ENCODE measurements at regions not wholly inside any gene's neighbourhood (a gene's known extent, or its start where the extent isn't known, plus 50 kb on each side); places are given as distances from the start of the nearest gene placed in this dataset.

GRCh38 chrX:147803948-147804347 is 107.8 kb upstream of the FMR1 start:
- Histone ChIP-seq H2AFZ (ENCODE audit: low read depth, low read length) (no peak overlapping the region), H3K27me3 (ENCODE audit: insufficient read depth, low read depth, low read length) (no peaks in the 10 kb centered on the region), H3K9ac (ENCODE audit: low read length) (no peak overlapping the region), H3K79me2 (replicated peaks; ENCODE audit: insufficient read depth, low read length) (no peaks in the 10 kb centered on the region), H3K36me3 (ENCODE audit: insufficient read depth, low read length) (no peaks in the 10 kb centered on the region), H3F3A (ENCODE audit: insufficient read depth, low read length, poor library complexity, severe bottlenecking) (no peaks in the 10 kb centered on the region), H4K20me1 (ENCODE audit: insufficient read depth) (no peaks in the 10 kb centered on the region), H3K9me2 (ENCODE audit: insufficient read depth, low read length) (no peaks in the 10 kb centered on the region), H3K9me3 (ENCODE audit: low read length) (no peaks in the 10 kb centered on the region), H3K27ac (ENCODE audit: low read length) (no peak overlapping the region), H3K4me3 (ENCODE audit: low read length) (no peak overlapping the region), H3K4me2 (ENCODE audit: low read length) (no peak overlapping the region)
- TF ChIP-seq, protein P1, sequence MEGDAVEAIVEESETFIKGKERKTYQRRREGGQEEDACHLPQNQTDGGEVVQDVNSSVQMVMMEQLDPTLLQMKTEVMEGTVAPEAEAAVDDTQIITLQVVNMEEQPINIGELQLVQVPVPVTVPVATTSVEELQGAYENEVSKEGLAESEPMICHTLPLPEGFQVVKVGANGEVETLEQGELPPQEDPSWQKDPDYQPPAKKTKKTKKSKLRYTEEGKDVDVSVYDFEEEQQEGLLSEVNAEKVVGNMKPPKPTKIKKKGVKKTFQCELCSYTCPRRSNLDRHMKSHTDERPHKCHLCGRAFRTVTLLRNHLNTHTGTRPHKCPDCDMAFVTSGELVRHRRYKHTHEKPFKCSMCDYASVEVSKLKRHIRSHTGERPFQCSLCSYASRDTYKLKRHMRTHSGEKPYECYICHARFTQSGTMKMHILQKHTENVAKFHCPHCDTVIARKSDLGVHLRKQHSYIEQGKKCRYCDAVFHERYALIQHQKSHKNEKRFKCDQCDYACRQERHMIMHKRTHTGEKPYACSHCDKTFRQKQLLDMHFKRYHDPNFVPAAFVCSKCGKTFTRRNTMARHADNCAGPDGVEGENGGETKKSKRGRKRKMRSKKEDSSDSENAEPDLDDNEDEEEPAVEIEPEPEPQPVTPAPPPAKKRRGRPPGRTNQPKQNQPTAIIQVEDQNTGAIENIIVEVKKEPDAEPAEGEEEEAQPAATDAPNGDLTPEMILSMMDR (IDR thresholded peaks at IDR 0.05; ENCODE audit: poor library complexity, severe bottlenecking), result peak; percentile 74
- TF ChIP-seq, protein P2, sequence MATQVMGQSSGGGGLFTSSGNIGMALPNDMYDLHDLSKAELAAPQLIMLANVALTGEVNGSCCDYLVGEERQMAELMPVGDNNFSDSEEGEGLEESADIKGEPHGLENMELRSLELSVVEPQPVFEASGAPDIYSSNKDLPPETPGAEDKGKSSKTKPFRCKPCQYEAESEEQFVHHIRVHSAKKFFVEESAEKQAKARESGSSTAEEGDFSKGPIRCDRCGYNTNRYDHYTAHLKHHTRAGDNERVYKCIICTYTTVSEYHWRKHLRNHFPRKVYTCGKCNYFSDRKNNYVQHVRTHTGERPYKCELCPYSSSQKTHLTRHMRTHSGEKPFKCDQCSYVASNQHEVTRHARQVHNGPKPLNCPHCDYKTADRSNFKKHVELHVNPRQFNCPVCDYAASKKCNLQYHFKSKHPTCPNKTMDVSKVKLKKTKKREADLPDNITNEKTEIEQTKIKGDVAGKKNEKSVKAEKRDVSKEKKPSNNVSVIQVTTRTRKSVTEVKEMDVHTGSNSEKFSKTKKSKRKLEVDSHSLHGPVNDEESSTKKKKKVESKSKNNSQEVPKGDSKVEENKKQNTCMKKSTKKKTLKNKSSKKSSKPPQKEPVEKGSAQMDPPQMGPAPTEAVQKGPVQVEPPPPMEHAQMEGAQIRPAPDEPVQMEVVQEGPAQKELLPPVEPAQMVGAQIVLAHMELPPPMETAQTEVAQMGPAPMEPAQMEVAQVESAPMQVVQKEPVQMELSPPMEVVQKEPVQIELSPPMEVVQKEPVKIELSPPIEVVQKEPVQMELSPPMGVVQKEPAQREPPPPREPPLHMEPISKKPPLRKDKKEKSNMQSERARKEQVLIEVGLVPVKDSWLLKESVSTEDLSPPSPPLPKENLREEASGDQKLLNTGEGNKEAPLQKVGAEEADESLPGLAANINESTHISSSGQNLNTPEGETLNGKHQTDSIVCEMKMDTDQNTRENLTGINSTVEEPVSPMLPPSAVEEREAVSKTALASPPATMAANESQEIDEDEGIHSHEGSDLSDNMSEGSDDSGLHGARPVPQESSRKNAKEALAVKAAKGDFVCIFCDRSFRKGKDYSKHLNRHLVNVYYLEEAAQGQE (IDR thresholded peaks at IDR 0.05; ENCODE audit: borderline replicate concordance), result no peak
- TF ChIP-seq SMC3 (conservative IDR thresholded peaks at IDR 0.05; ENCODE audit: poor library complexity) (peak; percentile 71), RAD21 (conservative IDR thresholded peaks at IDR 0.05) (peak; percentile 81)

GRCh38 chrX:147811803-147812202 is 99.9 kb upstream of the FMR1 start:
- Histone ChIP-seq H3K9me3 (ENCODE audit: low read length) (no peaks in the 10 kb centered on the region), H3K27me3 (ENCODE audit: insufficient read depth, low read depth, low read length) (no peaks in the 10 kb centered on the region)
- TF ChIP-seq POLR2AphosphoS5 (IDR thresholded peaks at IDR 0.05), result no peak
- TF ChIP-seq EP300 (conservative IDR thresholded peaks at IDR 0.05; ENCODE audit: poor library complexity, severe bottlenecking), result no peak
- TF ChIP-seq, protein P1 (IDR thresholded peaks at IDR 0.05; ENCODE audit: poor library complexity, severe bottlenecking), result no peak
- TF ChIP-seq EZH2 (IDR thresholded peaks at IDR 0.05; ENCODE audit: borderline replicate concordance, insufficient read depth, low read length, poor library complexity, severe bottlenecking), result no peak
- TF ChIP-seq SMC3 (conservative IDR thresholded peaks at IDR 0.05; ENCODE audit: poor library complexity), result no peak
- TF ChIP-seq MXI1 (conservative IDR thresholded peaks at IDR 0.05; ENCODE audit: poor library complexity, severe bottlenecking), result no peak
- TF ChIP-seq, protein P2 (IDR thresholded peaks at IDR 0.05; ENCODE audit: borderline replicate concordance), result no peak
- no peak for TF ChIP-seq RAD21 (conservative IDR thresholded peaks at IDR 0.05)
- no peak for TF ChIP-seq TAF1 (IDR thresholded peaks at IDR 0.05; ENCODE audit: low read depth)

More at GRCh38 chrX:147811803-147812202, 99.9 kb upstream of the FMR1 start:
- no peaks in the 10 kb centered on the region for H3F3A ChIP-seq (ENCODE audit: insufficient read depth, low read length, poor library complexity, severe bottlenecking)
- no peak overlapping the region for H2AFZ ChIP-seq (ENCODE audit: low read depth, low read length)
- no peak overlapping the region for H3K27ac ChIP-seq (ENCODE audit: low read length)
- H3K9ac ChIP-seq (ENCODE audit: low read length), result no peak overlapping the region
- H3K36me3 ChIP-seq (ENCODE audit: insufficient read depth, low read length), result no peaks in the 10 kb centered on the region
- no peak overlapping the region for H3K4me2 ChIP-seq (ENCODE audit: low read length)
- H3K79me2 ChIP-seq (replicated peaks; ENCODE audit: insufficient read depth, low read length), result no peaks in the 10 kb centered on the region
- no peak overlapping the region for H3K4me3 ChIP-seq (ENCODE audit: low read length)
- H3K9me2 ChIP-seq (ENCODE audit: insufficient read depth, low read length), result no peaks in the 10 kb centered on the region
- no peaks in the 10 kb centered on the region for H4K20me1 ChIP-seq (ENCODE audit: insufficient read depth)

Data from neural cell (in vitro differentiated cells).